Kidney epithelial cell (primary cell): ENCODE measurements at regions not wholly inside any gene's neighbourhood (a gene's known extent, or its start where the extent isn't known, plus 50 kb on each side); places are given as distances from the start of the nearest gene placed in this dataset.

Experiments used
- DNase-seq: peaks from one replicate; pipeline ENCODE4 v3.0.0-alpha.2; 2010; ENCODE audit warnings: low read depth
- H3K27me3 ChIP-seq: 2 replicates; pipeline ENCODE4 v1.6.0; 2011; ENCODE audit warnings: low read length; ENCODE audit not compliant: control insufficient read depth, insufficient read depth
- H3K36me3 ChIP-seq: 2 replicates; pipeline ENCODE4 v1.5.1; 2011; ENCODE audit warnings: low read length; ENCODE audit not compliant: control insufficient read depth, insufficient read depth
- H3K4me3 ChIP-seq: 2 replicates; pipeline ENCODE4 v1.5.1; 2011; ENCODE audit warnings: low read depth, mild to moderate bottlenecking, control low read depth, low read length
- TF ChIP-seq, protein P1 (sequence below): IDR thresholded peaks from 2 replicates; pipeline ENCODE4 v1.5.1; 2011; ENCODE audit warnings: mild to moderate bottlenecking, moderate library complexity, low read length, control low read depth, inconsistent platforms; ENCODE audit not compliant: insufficient read depth, poor library complexity, severe bottlenecking

DNA sequence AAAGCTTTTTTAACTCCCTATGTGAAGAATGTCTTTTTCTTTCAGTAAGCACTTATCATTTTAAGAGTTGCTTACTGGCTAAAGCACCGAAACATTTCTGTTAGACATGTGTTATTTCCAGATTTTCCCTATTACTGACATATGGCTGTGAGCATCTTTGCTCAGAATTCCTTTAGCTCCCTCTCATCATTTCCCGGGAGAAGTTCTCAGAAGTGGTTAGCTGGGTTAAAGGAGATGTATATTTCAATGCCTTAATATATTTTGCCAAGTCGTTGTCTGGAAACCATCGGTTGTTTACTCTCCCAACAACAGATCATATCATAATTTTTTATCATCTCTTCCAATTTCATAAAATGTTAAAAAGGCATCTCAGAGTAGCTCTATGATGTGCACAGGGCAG, 396.5 kb downstream of the OCA2 start:
- DNase-seq = no peak
- TF ChIP-seq, protein P1, sequence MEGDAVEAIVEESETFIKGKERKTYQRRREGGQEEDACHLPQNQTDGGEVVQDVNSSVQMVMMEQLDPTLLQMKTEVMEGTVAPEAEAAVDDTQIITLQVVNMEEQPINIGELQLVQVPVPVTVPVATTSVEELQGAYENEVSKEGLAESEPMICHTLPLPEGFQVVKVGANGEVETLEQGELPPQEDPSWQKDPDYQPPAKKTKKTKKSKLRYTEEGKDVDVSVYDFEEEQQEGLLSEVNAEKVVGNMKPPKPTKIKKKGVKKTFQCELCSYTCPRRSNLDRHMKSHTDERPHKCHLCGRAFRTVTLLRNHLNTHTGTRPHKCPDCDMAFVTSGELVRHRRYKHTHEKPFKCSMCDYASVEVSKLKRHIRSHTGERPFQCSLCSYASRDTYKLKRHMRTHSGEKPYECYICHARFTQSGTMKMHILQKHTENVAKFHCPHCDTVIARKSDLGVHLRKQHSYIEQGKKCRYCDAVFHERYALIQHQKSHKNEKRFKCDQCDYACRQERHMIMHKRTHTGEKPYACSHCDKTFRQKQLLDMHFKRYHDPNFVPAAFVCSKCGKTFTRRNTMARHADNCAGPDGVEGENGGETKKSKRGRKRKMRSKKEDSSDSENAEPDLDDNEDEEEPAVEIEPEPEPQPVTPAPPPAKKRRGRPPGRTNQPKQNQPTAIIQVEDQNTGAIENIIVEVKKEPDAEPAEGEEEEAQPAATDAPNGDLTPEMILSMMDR = no peak
- no peak overlapping the region for H3K4me3 ChIP-seq
- H3K36me3 ChIP-seq = no peaks in the 10 kb centered on the region
- H3K27me3 ChIP-seq = no peaks in the 10 kb centered on the region

DNA sequence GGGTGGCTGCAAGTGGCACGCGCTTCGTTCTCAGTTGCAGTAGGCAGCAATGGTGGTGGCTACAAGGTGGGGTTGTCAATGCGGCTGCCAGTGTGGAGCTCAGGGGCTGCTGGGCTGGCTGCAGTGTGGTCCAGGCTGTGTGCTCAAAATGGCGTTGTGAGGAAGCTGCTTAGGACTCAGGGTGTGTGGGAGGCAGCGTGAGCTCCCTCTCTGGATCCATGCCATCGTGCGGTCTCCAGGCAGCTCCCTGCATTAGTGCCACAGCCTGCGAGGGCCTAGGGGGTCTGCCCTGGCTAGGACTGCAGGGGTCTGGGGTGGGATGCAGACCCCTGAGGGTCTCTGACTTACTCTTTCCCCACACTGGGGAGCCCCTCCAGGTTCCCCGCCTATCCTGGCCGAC, 397.2 kb downstream of the OCA2 start:
- no peaks in the 10 kb centered on the region for H3K27me3 ChIP-seq

DNA sequence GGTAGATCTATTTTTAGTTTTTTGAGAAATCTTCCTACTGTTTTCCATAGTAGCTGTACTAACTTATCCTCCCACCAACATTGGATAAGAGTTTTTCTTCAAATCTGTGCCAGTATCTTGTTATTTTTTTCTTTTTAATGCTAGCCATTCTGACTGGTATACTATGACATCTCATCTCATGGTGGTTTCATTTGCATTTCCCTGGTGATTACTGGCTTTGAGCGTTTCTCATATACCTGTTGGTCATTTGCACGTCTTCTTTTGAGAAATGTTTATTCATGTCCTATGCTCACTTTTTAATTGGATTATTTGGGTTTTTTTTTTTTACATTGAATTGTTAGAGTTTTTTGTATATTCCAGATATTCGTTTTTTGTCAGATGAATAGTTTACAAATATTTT, 398.1 kb downstream of the OCA2 start:
- DNase-seq = no peak
- Histone ChIP-seq H3K27me3 (no peaks in the 10 kb centered on the region), H3K4me3 (no peak overlapping the region), H3K36me3 (no peaks in the 10 kb centered on the region)
- TF ChIP-seq, protein P1 = no peak

More for the DNA sequence above, 397.2 kb downstream of the OCA2 start:
- Histone ChIP-seq H3K4me3 (no peak overlapping the region), H3K36me3 (no peaks in the 10 kb centered on the region)
- DNase-seq = no peak
- TF ChIP-seq, protein P1 = no peak

DNA sequence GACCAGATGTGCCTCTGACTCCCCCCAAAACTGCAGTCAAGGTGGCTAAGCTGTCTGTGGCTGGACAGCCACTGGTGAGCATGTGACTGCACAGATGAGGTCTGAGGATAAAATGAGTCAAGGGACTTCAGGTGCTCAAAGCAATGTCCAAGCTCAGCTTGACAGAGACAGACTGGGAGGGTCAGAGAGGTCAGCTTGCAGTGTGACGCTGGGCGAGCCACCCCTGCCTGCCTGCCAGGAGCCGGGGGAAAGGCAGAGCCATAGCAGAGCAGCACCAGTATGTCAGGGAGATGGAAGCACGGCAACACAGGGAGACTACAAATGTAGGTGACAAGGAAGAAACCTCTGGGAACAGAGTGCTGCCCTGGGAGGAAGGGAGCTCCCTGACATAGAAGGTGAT, 399.4 kb downstream of the OCA2 start:
- no peak for DNase-seq
- Histone ChIP-seq H3K27me3 (no peaks in the 10 kb centered on the region), H3K4me3 (no peak overlapping the region), H3K36me3 (no peaks in the 10 kb centered on the region)
- TF ChIP-seq, protein P1 = no peak

DNA sequence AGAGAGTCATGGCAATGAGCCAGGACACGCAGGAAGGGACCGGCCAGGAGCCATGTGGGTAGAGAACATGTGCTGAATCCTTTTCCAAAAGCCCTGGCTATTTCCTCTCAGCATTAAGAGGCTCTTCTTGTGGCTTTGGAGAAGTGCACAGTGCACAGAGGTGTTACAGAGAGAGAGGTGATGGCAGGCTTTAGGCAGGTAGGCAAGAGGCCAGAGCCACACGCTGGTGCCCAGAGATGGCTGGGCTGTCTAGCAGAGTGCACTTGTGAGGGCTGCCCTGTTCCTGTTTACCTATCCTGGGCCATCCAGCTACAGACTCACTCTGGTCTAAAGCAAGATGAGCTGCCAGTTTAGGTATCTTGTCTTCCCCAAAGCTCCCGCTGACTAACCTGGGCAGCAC, 402.6 kb downstream of the OCA2 start:
- no peak for DNase-seq
- Histone ChIP-seq H3K27me3 (no peaks in the 10 kb centered on the region), H3K4me3 (no peak overlapping the region), H3K36me3 (no peaks in the 10 kb centered on the region)
- TF ChIP-seq, protein P1 = no peak

DNA sequence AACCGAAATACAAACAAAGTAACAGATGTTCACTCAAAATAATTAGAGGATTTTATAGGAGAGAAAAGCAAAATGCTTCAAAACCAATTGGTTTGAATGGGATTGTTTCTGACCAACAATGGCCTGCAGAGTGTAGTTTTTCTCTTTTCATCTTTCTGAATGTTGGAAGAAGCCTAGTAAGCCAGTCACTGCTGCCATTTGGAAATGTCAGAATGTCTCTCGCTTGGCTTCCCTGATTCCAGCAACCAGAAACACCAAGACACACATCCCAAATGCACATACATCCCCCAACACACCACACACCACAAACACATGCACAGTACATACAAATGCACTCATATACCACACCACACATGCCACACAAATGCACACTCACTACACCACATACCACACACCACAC, 403.4 kb downstream of the OCA2 start:
- H3K4me3 ChIP-seq = no peak overlapping the region
- no peaks in the 10 kb centered on the region for H3K36me3 ChIP-seq
- H3K27me3 ChIP-seq = no peaks in the 10 kb centered on the region
- TF ChIP-seq, protein P1 = no peak
- DNase-seq = no peak
